HG03354 (cell line): ENCODE measurements at regions not wholly inside any gene's neighbourhood (a gene's known extent, or its start where the extent isn't known, plus 50 kb on each side); places are given as distances from the start of the nearest gene placed in this dataset.

Source experiments
- ATAC-seq: cut with Tn5 transposase; IDR thresholded peaks from one replicate; pipeline ENCODE4 v1.9.1; 2021; ENCODE audit warnings: mild to moderate bottlenecking; ENCODE audit not compliant: unreplicated experiment, poor library complexity, severe bottlenecking

- ATAC-seq = no peak
Observed at GRCh38 chr2:13046557-13047165, 329.9 kb downstream of the TRIB2 start.

DNA sequence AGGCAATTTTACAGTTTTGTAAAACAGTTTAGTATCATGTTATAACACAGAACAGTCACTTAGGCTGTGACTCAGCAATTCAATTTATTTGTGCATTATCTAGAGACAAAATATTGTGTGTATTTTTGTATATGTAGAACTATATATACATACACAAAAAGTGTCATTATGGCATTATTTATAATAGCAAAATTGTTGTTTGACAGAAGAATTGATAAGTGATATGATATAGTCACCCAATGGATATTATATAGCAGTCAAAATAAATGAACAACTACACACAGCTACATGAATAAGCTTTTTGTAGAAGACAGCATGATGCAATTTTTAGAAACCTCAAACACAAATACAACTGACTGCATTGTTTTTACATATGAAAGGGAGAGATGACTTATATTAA is 334.0 kb downstream of the TRIB2 start:
- no peak for ATAC-seq

- ATAC-seq = no peak
Observed at GRCh38 chr2:13052547-13052946, 335.8 kb downstream of the TRIB2 start.

- no peak for ATAC-seq
Observed at GRCh38 chr2:13056259-13056843, 339.6 kb downstream of the TRIB2 start.

GRCh38 chr2:13057671-13058070 is 340.9 kb downstream of the TRIB2 start:
- ATAC-seq = no peak

DNA sequence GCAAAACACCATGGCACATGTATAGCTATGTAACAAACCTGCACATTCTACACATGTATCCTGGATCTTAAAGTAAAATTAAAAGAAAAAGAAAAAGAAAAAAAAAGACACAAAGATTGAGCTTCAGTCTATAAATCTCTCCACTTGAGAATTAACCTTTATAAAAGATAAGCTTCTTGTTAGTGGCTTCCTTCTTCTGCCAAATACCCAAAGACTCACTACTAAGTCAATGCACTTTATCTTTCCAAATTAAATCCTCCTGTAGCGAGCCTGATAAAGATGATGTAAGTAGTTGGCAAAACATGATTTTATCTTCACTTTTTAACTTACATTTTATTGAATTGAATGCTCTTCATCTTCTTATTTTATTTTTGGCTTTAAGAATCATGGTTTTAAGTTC is 349.9 kb downstream of the TRIB2 start:
- ATAC-seq = no peak

GRCh38 chr2:13067508-13067907 is 350.8 kb downstream of the TRIB2 start:
- no peak for ATAC-seq

GRCh38 chr2:13089971-13090370 is 373.2 kb downstream of the TRIB2 start:
- no peak for ATAC-seq

- no peak for ATAC-seq
Observed at GRCh38 chr2:13091455-13091854, 374.7 kb downstream of the TRIB2 start.

- no peak for ATAC-seq
Observed at GRCh38 chr2:13091861-13092378, 375.2 kb downstream of the TRIB2 start.

DNA sequence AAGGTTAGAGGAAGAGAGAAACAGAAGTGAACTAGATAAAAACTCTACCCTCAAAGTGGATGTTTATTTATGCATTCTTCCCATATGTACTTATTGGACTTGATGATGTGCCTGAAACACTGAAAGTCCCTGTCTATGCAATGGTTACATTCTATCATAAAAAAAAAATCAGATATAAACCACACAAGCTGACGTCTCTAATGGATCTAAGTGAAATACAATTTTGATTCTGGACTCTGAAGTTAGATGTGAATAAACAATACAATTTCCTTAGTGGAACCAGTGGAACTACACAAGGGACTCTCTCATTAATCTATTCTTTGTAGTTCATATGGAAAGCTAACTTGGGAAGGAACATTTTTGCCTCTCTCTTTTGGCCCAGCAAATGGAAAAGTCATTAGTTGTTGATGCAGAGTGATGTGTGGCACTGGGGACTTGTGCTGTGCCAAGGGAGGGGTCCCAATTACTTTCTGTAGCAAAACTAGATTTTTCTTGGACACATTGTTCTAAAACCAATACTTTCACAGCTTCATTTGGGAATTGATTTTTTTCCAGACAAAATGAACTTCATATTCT is 376.8 kb downstream of the TRIB2 start:
- no peak for ATAC-seq

GRCh38 chr2:13102397-13103063 is 385.8 kb downstream of the TRIB2 start:
- no peak for ATAC-seq

GRCh38 chr2:13103151-13103550 is 386.4 kb downstream of the TRIB2 start:
- ATAC-seq = no peak

DNA sequence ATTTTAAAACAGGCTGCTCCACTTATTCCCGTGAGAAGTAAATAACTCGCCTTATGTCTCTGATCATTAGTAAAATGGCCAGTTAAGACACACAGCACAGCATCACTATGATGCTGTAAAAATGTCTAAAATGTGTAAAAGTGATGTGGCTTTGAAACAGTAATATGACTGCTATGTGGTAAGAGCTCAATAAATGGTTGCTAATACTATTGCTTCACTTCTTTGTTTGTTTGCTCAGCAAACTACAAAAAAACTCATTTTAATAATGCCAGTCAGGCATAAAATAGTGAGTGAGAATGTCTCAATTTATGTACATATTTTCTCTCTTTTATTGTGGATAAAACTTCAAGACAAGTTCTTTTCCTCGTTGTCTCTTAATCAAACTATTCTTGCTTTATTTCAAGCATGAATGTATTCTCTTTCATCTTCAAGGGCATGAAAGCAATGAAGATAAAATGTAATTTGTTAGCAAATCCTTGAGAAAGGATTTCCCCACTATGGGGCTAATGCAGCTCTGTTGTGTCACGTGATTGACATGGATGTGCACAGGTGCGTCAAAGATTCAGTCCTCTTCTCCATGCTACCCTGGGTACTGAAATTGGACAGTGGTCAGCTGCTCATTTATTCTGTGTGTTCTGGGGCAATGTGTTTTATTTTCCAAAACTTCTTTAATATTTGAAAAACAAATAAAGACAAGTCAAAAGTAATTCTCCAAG is 387.2 kb downstream of the TRIB2 start:
- ATAC-seq = no peak

DNA sequence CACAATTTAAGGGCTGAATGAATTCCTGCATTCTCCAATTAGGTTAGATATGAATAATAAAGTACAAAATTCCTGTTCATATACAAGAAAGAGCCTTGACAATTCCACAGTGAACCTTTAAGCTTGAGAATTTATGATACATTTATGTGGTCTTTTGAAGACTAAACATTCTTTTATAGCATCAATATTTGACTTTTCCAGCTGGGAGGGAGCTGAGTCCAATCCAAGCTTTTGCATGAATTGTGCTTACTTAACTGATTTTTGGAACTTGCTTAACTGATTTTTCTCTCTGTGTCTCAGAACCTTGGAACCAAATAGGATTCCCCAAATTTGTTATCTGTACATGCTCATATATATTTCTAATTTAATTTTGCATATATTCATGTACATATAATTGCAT is 388.0 kb downstream of the TRIB2 start:
- no peak for ATAC-seq

DNA sequence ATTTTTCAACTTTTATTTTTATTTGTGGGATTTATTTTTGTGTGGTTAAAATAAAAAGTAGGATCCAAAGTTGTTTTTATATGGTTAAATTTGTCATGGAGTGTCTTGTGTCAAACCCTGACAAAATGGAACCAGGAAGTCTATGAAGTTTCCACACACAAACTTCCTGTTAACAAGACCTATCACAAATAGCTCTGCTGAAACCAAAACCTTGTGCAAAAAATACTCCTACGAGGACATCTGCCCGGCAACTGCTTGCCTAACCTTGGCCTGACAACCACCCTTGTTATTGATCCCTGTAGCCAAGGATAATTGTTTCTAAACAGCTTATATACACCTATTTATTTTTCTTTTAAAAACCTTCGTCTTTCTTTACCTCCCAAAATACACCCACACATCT is 389.6 kb downstream of the TRIB2 start:
- ATAC-seq = no peak

DNA sequence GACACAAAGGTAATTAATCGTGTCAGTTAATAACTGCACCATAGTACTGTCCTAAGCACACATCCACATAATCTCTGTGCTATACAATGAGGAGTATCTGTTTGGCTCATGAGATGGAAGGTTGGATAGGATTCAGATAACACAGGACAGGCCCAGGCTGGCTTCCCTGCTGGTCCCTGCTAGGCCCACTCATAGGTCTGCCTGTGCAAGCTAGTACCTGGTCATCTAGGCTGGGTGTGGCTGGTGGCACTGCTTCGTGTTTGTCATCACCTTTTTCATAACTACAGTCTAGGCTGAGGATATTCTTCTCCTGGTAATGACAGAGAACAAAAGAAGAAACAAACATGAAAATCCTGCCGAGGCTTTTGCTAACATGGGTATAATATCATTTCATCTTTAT is 392.8 kb downstream of the TRIB2 start:
- no peak for ATAC-seq

GRCh38 chr2:13110825-13111224 is 394.1 kb downstream of the TRIB2 start:
- ATAC-seq = no peak

DNA sequence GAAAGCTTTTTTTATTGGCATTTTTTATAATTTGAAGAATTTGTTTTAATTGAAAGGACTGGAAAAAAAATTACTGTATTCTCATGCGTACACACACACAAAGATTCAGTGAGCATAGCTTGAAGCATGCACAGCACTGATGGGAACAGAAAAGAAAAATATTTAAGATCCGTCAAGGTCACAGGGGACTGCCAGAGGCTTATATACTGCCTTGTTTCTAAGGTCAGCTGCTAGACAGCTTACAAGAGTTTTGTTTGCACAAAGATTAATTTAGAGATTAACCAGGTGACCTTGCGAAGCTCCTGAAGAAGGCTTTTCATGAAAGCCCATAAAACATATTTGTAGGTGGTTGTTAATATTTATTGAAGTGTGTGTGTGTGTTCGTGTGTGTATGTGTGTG is 396.3 kb downstream of the TRIB2 start:
- no peak for ATAC-seq

- no peak for ATAC-seq
Observed at GRCh38 chr2:13114391-13114790, 397.7 kb downstream of the TRIB2 start.
